ENCODE measurements at regions not wholly inside any gene's neighbourhood (a gene's known extent, or its start where the extent isn't known, plus 50 kb on each side); places are given as distances from the start of the nearest gene placed in this dataset.

DNA sequence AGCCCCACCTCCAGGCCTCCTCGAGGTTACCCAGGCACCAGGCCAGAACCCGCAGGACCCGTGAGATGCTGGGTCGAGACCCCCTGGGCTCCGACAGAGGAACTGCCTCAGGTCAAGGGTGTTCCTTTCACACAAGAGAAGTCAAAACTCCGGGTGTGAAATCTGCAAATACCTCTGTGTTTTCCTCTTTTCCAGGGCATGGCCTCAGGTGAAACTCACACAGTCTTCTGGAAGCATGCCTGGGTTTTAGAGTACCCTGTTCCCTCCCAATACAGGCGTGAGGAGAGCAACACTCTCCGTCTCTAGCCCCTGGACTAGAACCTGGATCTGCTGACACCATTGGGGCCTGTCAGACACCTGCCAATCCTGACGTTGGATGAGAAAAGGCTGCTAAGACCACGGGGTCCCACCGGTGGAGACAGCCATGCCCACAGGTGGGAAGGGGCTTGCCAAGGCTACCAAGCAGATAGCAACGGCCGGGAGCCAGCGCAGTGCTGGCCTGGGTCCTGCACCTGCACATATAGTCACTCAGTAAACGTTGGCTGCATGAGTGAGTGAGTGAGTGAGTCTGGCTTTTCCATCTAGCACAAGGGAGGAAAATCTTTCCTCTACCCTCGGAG is 182.0 kb upstream of the PPP1R26 start:
- no TSS peak for BruUV-seq (replicated peaks)
- Histone ChIP-seq H4K8ac (ENCODE audit: low read depth in 2 of 2, low read length in 2 of 2) (no peak overlapping the region), H2BK5ac (ENCODE audit: low read depth, low read length, poor library complexity, severe bottlenecking) (no peak overlapping the region), H3K27me3 (ENCODE audit: control insufficient read depth, insufficient read depth, low read length) (no peaks in the 10 kb centered on the region; the same call in 1 of the 2 replicates), H3K4me1 (ENCODE audit: control insufficient read depth, insufficient read depth, low read length) (no peaks in the 10 kb centered on the region), H2BK120ac (ENCODE audit: low read depth, low read length) (no peak overlapping the region), H3K23ac (ENCODE audit: low read depth, low read length) (no peak overlapping the region), H3K9ac (ENCODE audit: low read depth, low read length) (no peak overlapping the region), H3K18ac (ENCODE audit: low read depth, low read length) (no peak overlapping the region), H3K9me3 (ENCODE audit: control insufficient read depth, insufficient read depth, low read length) (peaks cover 20% of the 10 kb centered on the region), H3K9me1 (ENCODE audit: insufficient read depth, low read length) (no peaks in the 10 kb centered on the region), H3K4me2 (ENCODE audit: low read depth, low read length) (no peak overlapping the region), H3K36me3 (ENCODE audit: control insufficient read depth, insufficient read depth, low read length) (no peaks in the 10 kb centered on the region), H2BK15ac (ENCODE audit: low read depth, low read length) (no peak overlapping the region), H3K56ac (ENCODE audit: extremely low read depth, insufficient read depth, low read length) (no peak overlapping the region), H4K5ac (ENCODE audit: low read depth, low read length) (no peak overlapping the region), H3K4me3 (ENCODE audit: insufficient read depth, low read depth, low read length) (no peak overlapping the region), H3K14ac (replicated peaks; ENCODE audit: low read depth, low read length) (no peak overlapping the region), H3K79me1 (ENCODE audit: low read depth in 1 of 2, low read length in 2 of 2) (no peaks in the 10 kb centered on the region), H2AK5ac (ENCODE audit: low read depth, low read length) (no peak overlapping the region), H3K4ac (ENCODE audit: low read depth, low read length) (no peak overlapping the region), H2AFZ (replicated peaks; ENCODE audit: low read length, poor library complexity) (no peak overlapping the region), H4K91ac (ENCODE audit: insufficient read depth, low read depth, low read length) (no peak overlapping the region), H2AK9ac (replicated peaks; ENCODE audit: low read depth, low read length, poor library complexity) (no peak overlapping the region), H4K20me1 (ENCODE audit: insufficient read depth, low read length) (no peaks in the 10 kb centered on the region), H3K27ac (ENCODE audit: insufficient read depth, low read length) (no peak overlapping the region), H2BK20ac (ENCODE audit: low read depth, low read length) (no peak overlapping the region)
- no peak for DNase-seq
- intact Hi-C loops (cut with micrococcal nuclease) = no loop called here
- ATAC-seq (ENCODE audit: low read depth) = no peak
- ChIA-PET POLR2A (ENCODE audit: unreplicated experiment) (no interaction called here), CTCF (no interaction called here)
- 28% methylated on average over 10 of the region's 16 CpGs; no CpG with 5 or more reads in 1 of the 2 experiments for WGBS, 2 experiments (ENCODE audit: extremely low coverage in 2 of 2, insufficient read length in 1 of 2)
- dilution Hi-C loops (cut with HindIII; ENCODE audit: low sequenced_read_pairs, unreplicated experiment) = no loop called here
- no peak for TF ChIP-seq MAZ (IDR thresholded peaks at IDR 0.05; ENCODE audit: borderline replicate concordance, low read depth, low read length)
- TF ChIP-seq POLR2A (IDR thresholded peaks at IDR 0.05; ENCODE audit: low read depth, low read length) = no peak
- TF ChIP-seq BHLHE40 (IDR thresholded peaks at IDR 0.05; ENCODE audit: low read depth, low read length) = no peak
- no peak for TF ChIP-seq ELK1 (IDR thresholded peaks at IDR 0.05; ENCODE audit: borderline replicate concordance, low read depth, low read length)
- no peak for TF ChIP-seq RFX5 (IDR thresholded peaks at IDR 0.05; ENCODE audit: low read depth, low read length)
- TF ChIP-seq CEBPB (IDR thresholded peaks at IDR 0.05; ENCODE audit: low read depth, low read length) = no peak
- no peak for TF ChIP-seq NFE2L2 (IDR thresholded peaks at IDR 0.05; ENCODE audit: low read depth, low read length)
- TF ChIP-seq CHD1 (IDR thresholded peaks at IDR 0.05; ENCODE audit: low read depth, low read length) = no peak
- no peak for TF ChIP-seq CTCF (conservative IDR thresholded peaks at IDR 0.05; ENCODE audit: low read depth, low read length)
- TF ChIP-seq RCOR1 (IDR thresholded peaks at IDR 0.05; ENCODE audit: insufficient replicate concordance, low read length) = no peak
- no peak for TF ChIP-seq MAFK (IDR thresholded peaks at IDR 0.05; ENCODE audit: low read depth, low read length)
- in situ Hi-C loops (cut with MboI; ENCODE audit: low sequenced_read_pairs) = no loop called here

All from IMR-90 (cell line).